ENCODE measurements at regions not wholly inside any gene's neighbourhood (a gene's known extent, or its start where the extent isn't known, plus 50 kb on each side); places are given as distances from the start of the nearest gene placed in this dataset.

GRCh38 chr10:128380946-128381345, 254.7 kb upstream of the MKI67 start:
- no peaks in the 10 kb centered on the region for H3K9me3 ChIP-seq
- H3K36me3 ChIP-seq, result no peaks in the 10 kb centered on the region
- no peak for TF ChIP-seq CTCF (IDR thresholded peaks at IDR 0.05)
- H3K27ac ChIP-seq, result no peak overlapping the region
- H3K4me3 ChIP-seq (ENCODE audit: low read depth in 1 of 2, low read length in 1 of 2), result no peak overlapping the region
- no peaks in the 10 kb centered on the region for H3K4me1 ChIP-seq (ENCODE audit: control insufficient read depth in 1 of 2, insufficient read depth in 1 of 2, low read depth in 1 of 2, low read length in 1 of 2)
- H3K27me3 ChIP-seq, result no peaks in the 10 kb centered on the region

GRCh38 chr10:128382225-128382624, 256.0 kb upstream of the MKI67 start:
- no peak for TF ChIP-seq CTCF (IDR thresholded peaks at IDR 0.05)

GRCh38 chr10:128384831-128385230, 258.6 kb upstream of the MKI67 start:
- no peaks in the 10 kb centered on the region for H3K27me3 ChIP-seq
- no peaks in the 10 kb centered on the region for H3K4me1 ChIP-seq (ENCODE audit: control insufficient read depth in 1 of 2, insufficient read depth in 1 of 2, low read depth in 1 of 2, low read length in 1 of 2)
- no peaks in the 10 kb centered on the region for H3K36me3 ChIP-seq
- no peak overlapping the region for H3K27ac ChIP-seq
- H3K4me3 ChIP-seq (ENCODE audit: low read depth in 1 of 2, low read length in 1 of 2), result no peak overlapping the region
- TF ChIP-seq CTCF (IDR thresholded peaks at IDR 0.05), result no peak
- H3K9me3 ChIP-seq, result no peaks in the 10 kb centered on the region

More at GRCh38 chr10:128382225-128382624, 256.0 kb upstream of the MKI67 start:
- no peaks in the 10 kb centered on the region for H3K9me3 ChIP-seq
- no peaks in the 10 kb centered on the region for H3K27me3 ChIP-seq
- H3K4me3 ChIP-seq (ENCODE audit: low read depth in 1 of 2, low read length in 1 of 2), result no peak overlapping the region
- H3K36me3 ChIP-seq, result no peaks in the 10 kb centered on the region
- H3K27ac ChIP-seq, result no peak overlapping the region
- no peaks in the 10 kb centered on the region for H3K4me1 ChIP-seq (ENCODE audit: control insufficient read depth in 1 of 2, insufficient read depth in 1 of 2, low read depth in 1 of 2, low read length in 1 of 2)

- Histone ChIP-seq H3K27me3 (no peaks in the 10 kb centered on the region), H3K4me1 (ENCODE audit: control insufficient read depth in 1 of 2, insufficient read depth in 1 of 2, low read depth in 1 of 2, low read length in 1 of 2) (no peaks in the 10 kb centered on the region), H3K4me3 (ENCODE audit: low read depth in 1 of 2, low read length in 1 of 2) (no peak overlapping the region), H3K9me3 (no peaks in the 10 kb centered on the region), H3K36me3 (no peaks in the 10 kb centered on the region), H3K27ac (no peak overlapping the region)
- no peak for TF ChIP-seq CTCF (IDR thresholded peaks at IDR 0.05)
Observed at GRCh38 chr10:128386231-128386630, 260.0 kb upstream of the MKI67 start.

GRCh38 chr10:128386816-128387604, 260.8 kb upstream of the MKI67 start:
- no peak for TF ChIP-seq CTCF (IDR thresholded peaks at IDR 0.05)

More at GRCh38 chr10:128386816-128387604, 260.8 kb upstream of the MKI67 start:
- no peak overlapping the region for H3K27ac ChIP-seq
- H3K27me3 ChIP-seq, result no peaks in the 10 kb centered on the region
- no peaks in the 10 kb centered on the region for H3K36me3 ChIP-seq
- H3K4me3 ChIP-seq (ENCODE audit: low read depth in 1 of 2, low read length in 1 of 2), result no peak overlapping the region
- no peaks in the 10 kb centered on the region for H3K4me1 ChIP-seq (ENCODE audit: control insufficient read depth in 1 of 2, insufficient read depth in 1 of 2, low read depth in 1 of 2, low read length in 1 of 2)
- no peaks in the 10 kb centered on the region for H3K9me3 ChIP-seq
